ENCODE measurements at regions not wholly inside any gene's neighbourhood (a gene's known extent, or its start where the extent isn't known, plus 50 kb on each side); places are given as distances from the start of the nearest gene placed in this dataset.

GRCh38 chr2:82834893-82835292 is 1624.2 kb downstream of the SUCLG1 start:
- in situ Hi-C loops (cut with MboI) (no loop called here), intact Hi-C loops (cut with micrococcal nuclease; ENCODE audit: unreplicated experiment) (no loop called here)
- Histone ChIP-seq H3K27me3 (replicated peaks in 1 of 2; ENCODE audit: control insufficient read depth in 2 of 2, insufficient read depth in 2 of 2, low read length in 1 of 2) (no peaks in the 10 kb centered on the region), H3K9ac (ENCODE audit: control insufficient read depth, insufficient read depth, low read length) (no peak overlapping the region), H3K4me2 (ENCODE audit: control insufficient read depth, insufficient read depth) (no peak overlapping the region), H3K36me3 (ENCODE audit: control insufficient read depth in 2 of 2, insufficient read depth in 2 of 2, low read length in 1 of 2) (no peaks in the 10 kb centered on the region), H3K79me2 (ENCODE audit: control insufficient read depth, insufficient read depth, low read length) (no peaks in the 10 kb centered on the region), H4K20me1 (ENCODE audit: control insufficient read depth, insufficient read depth) (no peaks in the 10 kb centered on the region), H3K4me1 (ENCODE audit: control insufficient read depth, insufficient read depth, low read length) (no peaks in the 10 kb centered on the region), H3K9me3 (replicated peaks; ENCODE audit: control insufficient read depth, insufficient read depth, low read length) (no peaks in the 10 kb centered on the region), H2AFZ (ENCODE audit: control insufficient read depth, low read depth, low read length) (no peak overlapping the region), H3K4me3 (no peak overlapping the region), H3K27ac (ENCODE audit: control insufficient read depth, insufficient read depth) (no peak overlapping the region)
- no peak for DNase-seq (ENCODE audit: low read depth, low spot score)
- SMC1A ChIA-PET (ENCODE audit: uncharacterized antibody, unreplicated experiment): interaction anchor here (0.8 kb wide), 1 partner anchor 54 kb away, joined by 3 read pairs; no protein-coding TSS in a partner anchor
- CTCF ChIA-PET: no interaction called here
- POLR2A ChIA-PET: no interaction called here
- no TSS peak for BruUV-seq (replicated peaks)
- no peak for FAIRE-seq
- ATAC-seq: no peak
- TF ChIP-seq NFXL1 (IDR thresholded peaks at IDR 0.05; ENCODE audit: borderline replicate concordance) (no peak), SMAD1 (IDR thresholded peaks at IDR 0.05; ENCODE audit: low read depth, partially characterized antibody) (no peak), KDM1A (IDR thresholded peaks at IDR 0.05; ENCODE audit: borderline replicate concordance) (no peak), POLR2AphosphoS2 (IDR thresholded peaks at IDR 0.05; ENCODE audit: low read depth, low read length) (no peak), GATAD2B (conservative IDR thresholded peaks at IDR 0.05; ENCODE audit: low read depth) (no peak), TCF7 (IDR thresholded peaks at IDR 0.05; ENCODE audit: borderline replicate concordance) (no peak), REST (IDR thresholded peaks at IDR 0.05; ENCODE audit: low read depth, low read length) (no peak), HDAC6 (IDR thresholded peaks at IDR 0.05; ENCODE audit: unreplicated experiment) (no peak), ZNF622 (IDR thresholded peaks at IDR 0.05) (no peak), BRCA1 (IDR thresholded peaks at IDR 0.05; ENCODE audit: low read depth, low read length) (no peak), KLF5 (IDR thresholded peaks at IDR 0.05; ENCODE audit: partially characterized antibody) (no peak), EP300 (IDR thresholded peaks at IDR 0.05; ENCODE audit: borderline replicate concordance in 1 of 2, control insufficient read depth in 1 of 2, low read depth in 2 of 2, low read length in 2 of 2) (no peak), WRNIP1 (IDR thresholded peaks at IDR 0.05; ENCODE audit: borderline replicate concordance, low read depth, low read length) (no peak), GABPA (IDR thresholded peaks at IDR 0.05; ENCODE audit: low read depth) (no peak), MYB (IDR thresholded peaks at IDR 0.05; ENCODE audit: borderline replicate concordance, low read depth, low read length) (no peak), TBL1XR1 (IDR thresholded peaks at IDR 0.05; ENCODE audit: low read depth, low read length) (no peak)
- TF ChIP-seq, protein P1, sequence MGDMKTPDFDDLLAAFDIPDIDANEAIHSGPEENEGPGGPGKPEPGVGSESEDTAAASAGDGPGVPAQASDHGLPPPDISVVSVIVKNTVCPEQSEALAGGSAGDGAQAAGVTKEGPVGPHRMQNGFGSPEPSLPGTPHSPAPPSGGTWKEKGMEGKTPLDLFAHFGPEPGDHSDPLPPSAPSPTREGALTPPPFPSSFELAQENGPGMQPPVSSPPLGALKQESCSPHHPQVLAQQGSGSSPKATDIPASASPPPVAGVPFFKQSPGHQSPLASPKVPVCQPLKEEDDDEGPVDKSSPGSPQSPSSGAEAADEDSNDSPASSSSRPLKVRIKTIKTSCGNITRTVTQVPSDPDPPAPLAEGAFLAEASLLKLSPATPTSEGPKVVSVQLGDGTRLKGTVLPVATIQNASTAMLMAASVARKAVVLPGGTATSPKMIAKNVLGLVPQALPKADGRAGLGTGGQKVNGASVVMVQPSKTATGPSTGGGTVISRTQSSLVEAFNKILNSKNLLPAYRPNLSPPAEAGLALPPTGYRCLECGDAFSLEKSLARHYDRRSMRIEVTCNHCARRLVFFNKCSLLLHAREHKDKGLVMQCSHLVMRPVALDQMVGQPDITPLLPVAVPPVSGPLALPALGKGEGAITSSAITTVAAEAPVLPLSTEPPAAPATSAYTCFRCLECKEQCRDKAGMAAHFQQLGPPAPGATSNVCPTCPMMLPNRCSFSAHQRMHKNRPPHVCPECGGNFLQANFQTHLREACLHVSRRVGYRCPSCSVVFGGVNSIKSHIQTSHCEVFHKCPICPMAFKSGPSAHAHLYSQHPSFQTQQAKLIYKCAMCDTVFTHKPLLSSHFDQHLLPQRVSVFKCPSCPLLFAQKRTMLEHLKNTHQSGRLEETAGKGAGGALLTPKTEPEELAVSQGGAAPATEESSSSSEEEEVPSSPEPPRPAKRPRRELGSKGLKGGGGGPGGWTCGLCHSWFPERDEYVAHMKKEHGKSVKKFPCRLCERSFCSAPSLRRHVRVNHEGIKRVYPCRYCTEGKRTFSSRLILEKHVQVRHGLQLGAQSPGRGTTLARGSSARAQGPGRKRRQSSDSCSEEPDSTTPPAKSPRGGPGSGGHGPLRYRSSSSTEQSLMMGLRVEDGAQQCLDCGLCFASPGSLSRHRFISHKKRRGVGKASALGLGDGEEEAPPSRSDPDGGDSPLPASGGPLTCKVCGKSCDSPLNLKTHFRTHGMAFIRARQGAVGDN (IDR thresholded peaks at IDR 0.05): no peak
- TF ChIP-seq, protein P2, sequence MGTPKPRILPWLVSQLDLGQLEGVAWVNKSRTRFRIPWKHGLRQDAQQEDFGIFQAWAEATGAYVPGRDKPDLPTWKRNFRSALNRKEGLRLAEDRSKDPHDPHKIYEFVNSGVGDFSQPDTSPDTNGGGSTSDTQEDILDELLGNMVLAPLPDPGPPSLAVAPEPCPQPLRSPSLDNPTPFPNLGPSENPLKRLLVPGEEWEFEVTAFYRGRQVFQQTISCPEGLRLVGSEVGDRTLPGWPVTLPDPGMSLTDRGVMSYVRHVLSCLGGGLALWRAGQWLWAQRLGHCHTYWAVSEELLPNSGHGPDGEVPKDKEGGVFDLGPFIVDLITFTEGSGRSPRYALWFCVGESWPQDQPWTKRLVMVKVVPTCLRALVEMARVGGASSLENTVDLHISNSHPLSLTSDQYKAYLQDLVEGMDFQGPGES (IDR thresholded peaks at IDR 0.05): no peak
- RAD21 ChIA-PET (ENCODE audit: unreplicated experiment): no interaction called here
- WGBS (ENCODE audit: insufficient coverage, insufficient replicate concordance, low lambda C conversion rate, missing lambda C conversion rate): 0% methylated on average over 1 of the region's 1 CpG
